ENCODE measurements at regions not wholly inside any gene's neighbourhood (a gene's known extent, or its start where the extent isn't known, plus 50 kb on each side); places are given as distances from the start of the nearest gene placed in this dataset.

GRCh38 chr18:47453038-47453437 lies 201.6 kb upstream of the SKOR2 start:
- intact Hi-C loops (cut with micrococcal nuclease) = no loop called here
- Mint-ChIP-seq H3K36me3 (ENCODE audit: low read depth) (no peaks in the 10 kb centered on the region), H3K27me3 (ENCODE audit: low read depth) (no peaks in the 10 kb centered on the region), H3K4me1 (ENCODE audit: low read depth) (no peaks in the 10 kb centered on the region), H3K4me3 (ENCODE audit: low read depth) (no peak overlapping the region), H3K27ac (no peak overlapping the region), H3K9me3 (no peaks in the 10 kb centered on the region)
- DNase-seq (ENCODE audit: low spot score) = no peak

- intact Hi-C loops (cut with micrococcal nuclease) = no loop called here
- Mint-ChIP-seq H3K9me3 (no peaks in the 10 kb centered on the region), H3K36me3 (ENCODE audit: low read depth) (no peaks in the 10 kb centered on the region), H3K27me3 (ENCODE audit: low read depth) (no peaks in the 10 kb centered on the region), H3K4me1 (ENCODE audit: low read depth) (no peaks in the 10 kb centered on the region), H3K4me3 (ENCODE audit: low read depth) (no peak overlapping the region), H3K27ac (no peak overlapping the region)
- no peak for DNase-seq (ENCODE audit: low spot score)
Measured at GRCh38 chr18:47448956-47449355, 197.5 kb upstream of the SKOR2 start.

GRCh38 chr18:47441914-47442313 lies 190.5 kb upstream of the SKOR2 start:
- intact Hi-C loops (cut with micrococcal nuclease) = no loop called here
- no peak for DNase-seq (ENCODE audit: low spot score)
- Mint-ChIP-seq H3K9me3 (no peaks in the 10 kb centered on the region), H3K27me3 (ENCODE audit: low read depth) (peaks cover 7% of the 10 kb centered on the region), H3K27ac (no peak overlapping the region), H3K4me3 (ENCODE audit: low read depth) (no peak overlapping the region), H3K36me3 (ENCODE audit: low read depth) (no peaks in the 10 kb centered on the region), H3K4me1 (ENCODE audit: low read depth) (no peaks in the 10 kb centered on the region)

- H3K36me3 Mint-ChIP-seq (ENCODE audit: low read depth) = no peaks in the 10 kb centered on the region
- peaks cover 7% of the 10 kb centered on the region for H3K27me3 Mint-ChIP-seq (ENCODE audit: low read depth)
- H3K4me3 Mint-ChIP-seq (ENCODE audit: low read depth) = no peak overlapping the region
- no peaks in the 10 kb centered on the region for H3K4me1 Mint-ChIP-seq (ENCODE audit: low read depth)
- no peak overlapping the region for H3K27ac Mint-ChIP-seq
- intact Hi-C loops (cut with micrococcal nuclease) = no loop called here
- H3K9me3 Mint-ChIP-seq = no peaks in the 10 kb centered on the region
- no peak for DNase-seq (ENCODE audit: low spot score)
Measured at GRCh38 chr18:47438001-47438400, 186.5 kb upstream of the SKOR2 start.

- H3K9me3 Mint-ChIP-seq = no peaks in the 10 kb centered on the region
- peaks cover 5% of the 10 kb centered on the region for H3K27me3 Mint-ChIP-seq (ENCODE audit: low read depth)
- H3K36me3 Mint-ChIP-seq (ENCODE audit: low read depth) = no peaks in the 10 kb centered on the region
- H3K4me3 Mint-ChIP-seq (ENCODE audit: low read depth) = no peak overlapping the region
- intact Hi-C loops (cut with micrococcal nuclease) = no loop called here
- H3K27ac Mint-ChIP-seq = no peak overlapping the region
- no peaks in the 10 kb centered on the region for H3K4me1 Mint-ChIP-seq (ENCODE audit: low read depth)
- DNase-seq (ENCODE audit: low spot score) = no peak
Measured at GRCh38 chr18:47436871-47437270, 185.4 kb upstream of the SKOR2 start.

GRCh38 chr18:47434214-47434746 lies 182.8 kb upstream of the SKOR2 start:
- no peaks in the 10 kb centered on the region for H3K36me3 Mint-ChIP-seq (ENCODE audit: low read depth)
- no peak overlapping the region for H3K4me3 Mint-ChIP-seq (ENCODE audit: low read depth)
- H3K27ac Mint-ChIP-seq = no peak overlapping the region
- intact Hi-C loops (cut with micrococcal nuclease) = no loop called here
- no peaks in the 10 kb centered on the region for H3K27me3 Mint-ChIP-seq (ENCODE audit: low read depth)
- H3K4me1 Mint-ChIP-seq (ENCODE audit: low read depth) = no peaks in the 10 kb centered on the region
- H3K9me3 Mint-ChIP-seq = no peaks in the 10 kb centered on the region
- DNase-seq (ENCODE audit: low spot score) = no peak

GRCh38 chr18:47427923-47428637 lies 176.6 kb upstream of the SKOR2 start:
- Mint-ChIP-seq H3K36me3 (ENCODE audit: low read depth) (no peaks in the 10 kb centered on the region), H3K4me1 (ENCODE audit: low read depth) (no peaks in the 10 kb centered on the region), H3K27me3 (ENCODE audit: low read depth) (no peaks in the 10 kb centered on the region), H3K4me3 (ENCODE audit: low read depth) (no peak overlapping the region), H3K27ac (no peak overlapping the region), H3K9me3 (no peaks in the 10 kb centered on the region)
- intact Hi-C loops (cut with micrococcal nuclease) = no loop called here
- no peak for DNase-seq (ENCODE audit: low spot score)

GRCh38 chr18:47427072-47427471 lies 175.6 kb upstream of the SKOR2 start:
- intact Hi-C loops (cut with micrococcal nuclease) = no loop called here
- no peaks in the 10 kb centered on the region for H3K9me3 Mint-ChIP-seq
- H3K27me3 Mint-ChIP-seq (ENCODE audit: low read depth) = peaks cover 1% of the 10 kb centered on the region

GRCh38 chr18:47425365-47425764 lies 173.9 kb upstream of the SKOR2 start:
- peaks cover 5% of the 10 kb centered on the region for H3K27me3 Mint-ChIP-seq (ENCODE audit: low read depth)
- DNase-seq (ENCODE audit: low spot score) = no peak
- H3K27ac Mint-ChIP-seq = no peak overlapping the region
- no peak overlapping the region for H3K4me3 Mint-ChIP-seq (ENCODE audit: low read depth)
- intact Hi-C loops (cut with micrococcal nuclease) = no loop called here
- no peaks in the 10 kb centered on the region for H3K4me1 Mint-ChIP-seq (ENCODE audit: low read depth)
- H3K9me3 Mint-ChIP-seq = no peaks in the 10 kb centered on the region
- H3K36me3 Mint-ChIP-seq (ENCODE audit: low read depth) = no peaks in the 10 kb centered on the region

More at GRCh38 chr18:47427072-47427471, 175.6 kb upstream of the SKOR2 start:
- Mint-ChIP-seq H3K27ac (no peak overlapping the region), H3K4me1 (ENCODE audit: low read depth) (no peaks in the 10 kb centered on the region), H3K36me3 (ENCODE audit: low read depth) (no peaks in the 10 kb centered on the region), H3K4me3 (ENCODE audit: low read depth) (no peak overlapping the region)
- DNase-seq (ENCODE audit: low spot score) = no peak

- no peak for DNase-seq (ENCODE audit: low spot score)
- H3K36me3 Mint-ChIP-seq (ENCODE audit: low read depth) = no peaks in the 10 kb centered on the region
- no peaks in the 10 kb centered on the region for H3K4me1 Mint-ChIP-seq (ENCODE audit: low read depth)
- no peak overlapping the region for H3K27ac Mint-ChIP-seq
- intact Hi-C loops (cut with micrococcal nuclease) = no loop called here
- H3K9me3 Mint-ChIP-seq = no peaks in the 10 kb centered on the region
- H3K4me3 Mint-ChIP-seq (ENCODE audit: low read depth) = no peak overlapping the region
- H3K27me3 Mint-ChIP-seq (ENCODE audit: low read depth) = peaks cover 16% of the 10 kb centered on the region
Measured at GRCh38 chr18:47422524-47422923, 171.1 kb upstream of the SKOR2 start.

- Mint-ChIP-seq H3K9me3 (no peaks in the 10 kb centered on the region), H3K4me1 (ENCODE audit: low read depth) (peaks cover 1% of the 10 kb centered on the region), H3K27me3 (ENCODE audit: low read depth) (peaks cover 19% of the 10 kb centered on the region), H3K36me3 (ENCODE audit: low read depth) (no peaks in the 10 kb centered on the region), H3K4me3 (ENCODE audit: low read depth) (no peak overlapping the region), H3K27ac (no peak overlapping the region)
- no peak for DNase-seq (ENCODE audit: low spot score)
- intact Hi-C loops (cut with micrococcal nuclease) = no loop called here
Measured at GRCh38 chr18:47420130-47420529, 168.7 kb upstream of the SKOR2 start.

GRCh38 chr18:47418746-47419145 lies 167.3 kb upstream of the SKOR2 start:
- intact Hi-C loops (cut with micrococcal nuclease) = no loop called here
- no peaks in the 10 kb centered on the region for H3K9me3 Mint-ChIP-seq
- no peak overlapping the region for H3K27ac Mint-ChIP-seq
- peaks cover 1% of the 10 kb centered on the region for H3K4me1 Mint-ChIP-seq (ENCODE audit: low read depth)
- H3K36me3 Mint-ChIP-seq (ENCODE audit: low read depth) = no peaks in the 10 kb centered on the region
- no peak for DNase-seq (ENCODE audit: low spot score)
- no peak overlapping the region for H3K4me3 Mint-ChIP-seq (ENCODE audit: low read depth)
- H3K27me3 Mint-ChIP-seq (ENCODE audit: low read depth) = peaks cover 19% of the 10 kb centered on the region

- H3K4me3 Mint-ChIP-seq (ENCODE audit: low read depth) = no peak overlapping the region
- H3K27ac Mint-ChIP-seq = no peak overlapping the region
- H3K36me3 Mint-ChIP-seq (ENCODE audit: low read depth) = no peaks in the 10 kb centered on the region
- peaks cover 19% of the 10 kb centered on the region for H3K27me3 Mint-ChIP-seq (ENCODE audit: low read depth)
- peaks cover 1% of the 10 kb centered on the region for H3K4me1 Mint-ChIP-seq (ENCODE audit: low read depth)
- intact Hi-C loops (cut with micrococcal nuclease) = no loop called here
- H3K9me3 Mint-ChIP-seq = no peaks in the 10 kb centered on the region
- DNase-seq (ENCODE audit: low spot score) = no peak
Measured at GRCh38 chr18:47417807-47418206, 166.3 kb upstream of the SKOR2 start.
